A549 (cell line): ENCODE measurements at regions not wholly inside any gene's neighbourhood (a gene's known extent, or its start where the extent isn't known, plus 50 kb on each side); places are given as distances from the start of the nearest gene placed in this dataset.

Source experiments
- ESRRA ChIP-seq: fragments of 150-350 bp; IDR thresholded peaks from 2 replicates; pipeline ENCODE4 v1.6.1; 2014; ENCODE audit warnings: mild to moderate bottlenecking, low read length, borderline replicate concordance
- FOSL2 ChIP-seq, 2 experiments: fragments of 450-650 bp in 1 of 2; fragments of >200 bp in 1 of 2; sonication (Bioruptor Twin) in 1 of 2; formaldehyde crosslinking; IDR thresholded peaks; 2 replicates each; pipeline versions ENCODE4 v1.5.0 to v1.6.1; 2016 to 2020; ENCODE audit warnings: mild to moderate bottlenecking in 1 of 2, moderate library complexity in 1 of 2
- HOXB5 ChIP-seq: fragments of 250-450 bp; sonication (Bioruptor Pico); IDR thresholded peaks from 2 replicates; pipeline ENCODE4 v1.5.0; 2020; ENCODE audit warnings: mild to moderate bottlenecking, moderate library complexity
- MAZ ChIP-seq: fragments of 150-350 bp; IDR thresholded peaks from 2 replicates; pipeline ENCODE4 v1.6.1; 2014; ENCODE audit warnings: antibody characterized with exemption, low read depth, low read length, borderline replicate concordance
- NFE2L2 ChIP-seq: fragments of 150-350 bp; conservative IDR thresholded peaks from 2 replicates; pipeline ENCODE4 v1.6.1; 2014; ENCODE audit warnings: low read length
- POLR2A ChIP-seq: IDR thresholded peaks from 2 replicates; pipeline ENCODE4 v1.6.1; 2012; ENCODE audit warnings: mild to moderate bottlenecking, low read length
- RCOR1 ChIP-seq: fragments of 150-350 bp; IDR thresholded peaks from 2 replicates; pipeline ENCODE4 v1.6.1; 2014; ENCODE audit warnings: antibody characterized with exemption, low read length, low read depth
- RFX5 ChIP-seq: fragments of 450-650 bp; IDR thresholded peaks from 2 replicates; pipeline ENCODE4 v1.7.1; 2014; ENCODE audit warnings: antibody characterized with exemption, mild to moderate bottlenecking, moderate library complexity
- RNF2 ChIP-seq: fragments of 200-600 bp; sonication (generic); IDR thresholded peaks from 2 replicates; pipeline ENCODE4 v1.6.1; 2016; ENCODE audit warnings: low read depth, mild to moderate bottlenecking, antibody characterized with exemption, moderate library complexity, borderline replicate concordance
- ZFP36 ChIP-seq: fragments of 450-650 bp; IDR thresholded peaks from 2 replicates; pipeline ENCODE4 v1.6.1; 2014; ENCODE audit warnings: borderline replicate concordance; ENCODE audit not compliant: partially characterized antibody
- TF ChIP-seq, protein P1 (sequence below): fragments of >200 bp; sonication (Bioruptor Twin); formaldehyde crosslinking; IDR thresholded peaks from 3 replicates; pipeline ENCODE4 v1.5.1; 2016
- TF ChIP-seq, protein P2 (sequence below): IDR thresholded peaks from 2 replicates; pipeline ENCODE4 v1.6.1; 2012

DNA sequence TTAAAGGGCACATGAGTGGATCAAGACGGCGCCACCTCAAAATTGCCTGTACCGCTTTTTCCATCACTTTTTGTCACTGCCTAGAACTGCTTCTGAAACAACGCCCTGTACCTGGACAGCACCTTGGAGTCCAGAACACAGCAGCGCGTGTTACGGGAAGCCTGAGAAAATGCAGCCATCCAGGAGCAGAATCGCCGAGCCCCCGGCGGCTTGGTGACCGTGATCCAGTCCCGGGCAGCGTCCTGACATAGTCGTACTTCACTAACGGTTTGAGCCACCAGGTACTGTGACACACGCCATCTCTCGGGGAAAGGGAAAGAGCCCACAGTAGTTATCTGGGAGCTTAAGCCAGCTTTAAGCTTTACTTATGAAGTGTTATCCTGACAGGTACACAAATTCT, 168.9 kb upstream of the SALL3 start:
- no peak for TF ChIP-seq ZFP36
- TF ChIP-seq, protein P1, sequence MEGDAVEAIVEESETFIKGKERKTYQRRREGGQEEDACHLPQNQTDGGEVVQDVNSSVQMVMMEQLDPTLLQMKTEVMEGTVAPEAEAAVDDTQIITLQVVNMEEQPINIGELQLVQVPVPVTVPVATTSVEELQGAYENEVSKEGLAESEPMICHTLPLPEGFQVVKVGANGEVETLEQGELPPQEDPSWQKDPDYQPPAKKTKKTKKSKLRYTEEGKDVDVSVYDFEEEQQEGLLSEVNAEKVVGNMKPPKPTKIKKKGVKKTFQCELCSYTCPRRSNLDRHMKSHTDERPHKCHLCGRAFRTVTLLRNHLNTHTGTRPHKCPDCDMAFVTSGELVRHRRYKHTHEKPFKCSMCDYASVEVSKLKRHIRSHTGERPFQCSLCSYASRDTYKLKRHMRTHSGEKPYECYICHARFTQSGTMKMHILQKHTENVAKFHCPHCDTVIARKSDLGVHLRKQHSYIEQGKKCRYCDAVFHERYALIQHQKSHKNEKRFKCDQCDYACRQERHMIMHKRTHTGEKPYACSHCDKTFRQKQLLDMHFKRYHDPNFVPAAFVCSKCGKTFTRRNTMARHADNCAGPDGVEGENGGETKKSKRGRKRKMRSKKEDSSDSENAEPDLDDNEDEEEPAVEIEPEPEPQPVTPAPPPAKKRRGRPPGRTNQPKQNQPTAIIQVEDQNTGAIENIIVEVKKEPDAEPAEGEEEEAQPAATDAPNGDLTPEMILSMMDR: no peak
- TF ChIP-seq RCOR1: no peak
- TF ChIP-seq, protein P2, sequence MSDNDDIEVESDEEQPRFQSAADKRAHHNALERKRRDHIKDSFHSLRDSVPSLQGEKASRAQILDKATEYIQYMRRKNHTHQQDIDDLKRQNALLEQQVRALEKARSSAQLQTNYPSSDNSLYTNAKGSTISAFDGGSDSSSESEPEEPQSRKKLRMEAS: no peak
- TF ChIP-seq HOXB5 (CRISPR knock-in tag): no peak
- TF ChIP-seq POLR2A: no peak
- no peak for TF ChIP-seq MAZ
- no peak for TF ChIP-seq ESRRA
- TF ChIP-seq RNF2: no peak
- TF ChIP-seq RFX5: no peak
- no peak for TF ChIP-seq FOSL2 (IDR thresholded peaks at IDR 0.05)
- no peak for TF ChIP-seq FOSL2 (CRISPR knock-in tag; IDR thresholded peaks at IDR 0.05)
- no peak for TF ChIP-seq NFE2L2
